ENCODE measurements at regions not wholly inside any gene's neighbourhood (a gene's known extent, or its start where the extent isn't known, plus 50 kb on each side); places are given as distances from the start of the nearest gene placed in this dataset.

- Histone ChIP-seq H3K4me1 (ENCODE audit: control insufficient read depth, extremely low read depth, insufficient read depth, low read length) (no peaks in the 10 kb centered on the region), H4K20me1 (ENCODE audit: control insufficient read depth, extremely low read depth, insufficient read depth, low read length) (no peaks in the 10 kb centered on the region), H3K27ac (ENCODE audit: control insufficient read depth, insufficient read depth, low read length) (no peak overlapping the region), H2AFZ (ENCODE audit: control insufficient read depth, low read length) (no peak overlapping the region), H3K9me3 (ENCODE audit: control insufficient read depth, low read depth, low read length) (no peaks in the 10 kb centered on the region), H3K79me2 (ENCODE audit: control insufficient read depth, insufficient read depth, low read length) (no peaks in the 10 kb centered on the region), H3K4me2 (ENCODE audit: control insufficient read depth, extremely low read depth, insufficient read depth, low read depth, low read length) (no peak overlapping the region), H3K9me1 (ENCODE audit: control insufficient read depth, extremely low read depth, insufficient read depth, low read length) (no peaks in the 10 kb centered on the region), H3K27me3 (ENCODE audit: control insufficient read depth, extremely low read depth, insufficient read depth, low read length) (no peaks in the 10 kb centered on the region), H3K4me3 (ENCODE audit: control insufficient read depth in 2 of 3, extremely low read depth in 1 of 3, insufficient read depth in 2 of 3, low read depth in 1 of 3, low read length in 3 of 3) (no peak overlapping the region), H3K9ac (ENCODE audit: control insufficient read depth, extremely low read depth, insufficient read depth, low read length) (no peak overlapping the region), H3K36me3 (ENCODE audit: control insufficient read depth in 2 of 2, extremely low read depth in 1 of 2, insufficient read depth in 2 of 2, low read length in 2 of 2) (no peaks in the 10 kb centered on the region)
- TF ChIP-seq CTCF (optimal IDR thresholded peaks at IDR 0.05 in 1 of 3, IDR thresholded peaks at IDR 0.05 in 1 of 3, conservative IDR thresholded peaks at IDR 0.05 in 1 of 3; ENCODE audit: extremely low read depth in 1 of 3, insufficient read depth in 2 of 3, low read length in 3 of 3) (no peak), EZH2 (IDR thresholded peaks at IDR 0.05; ENCODE audit: low read length) (no peak)
- DNase-seq (ENCODE audit: low read depth, low spot score) (no peak), FAIRE-seq (no peak)
- dilution Hi-C loops (cut with MboI; ENCODE audit: extremely low pct_ligation_motif_present, low sequenced_read_pairs): no loop called here
Observed at GRCh38 chr4:148654131-148654530, 211.9 kb upstream of the NR3C2 start.

GRCh38 chr4:148653681-148654080, 211.5 kb upstream of the NR3C2 start:
- Histone ChIP-seq H3K36me3 (ENCODE audit: control insufficient read depth in 2 of 2, extremely low read depth in 1 of 2, insufficient read depth in 2 of 2, low read length in 2 of 2) (no peaks in the 10 kb centered on the region), H3K9me1 (ENCODE audit: control insufficient read depth, extremely low read depth, insufficient read depth, low read length) (no peaks in the 10 kb centered on the region), H3K27ac (ENCODE audit: control insufficient read depth, insufficient read depth, low read length) (no peak overlapping the region), H3K4me1 (ENCODE audit: control insufficient read depth, extremely low read depth, insufficient read depth, low read length) (no peaks in the 10 kb centered on the region), H3K9me3 (ENCODE audit: control insufficient read depth, low read depth, low read length) (no peaks in the 10 kb centered on the region), H3K4me3 (ENCODE audit: control insufficient read depth in 2 of 3, extremely low read depth in 1 of 3, insufficient read depth in 2 of 3, low read depth in 1 of 3, low read length in 3 of 3) (no peak overlapping the region), H2AFZ (ENCODE audit: control insufficient read depth, low read length) (no peak overlapping the region), H3K9ac (ENCODE audit: control insufficient read depth, extremely low read depth, insufficient read depth, low read length) (no peak overlapping the region), H3K79me2 (ENCODE audit: control insufficient read depth, insufficient read depth, low read length) (no peaks in the 10 kb centered on the region), H4K20me1 (ENCODE audit: control insufficient read depth, extremely low read depth, insufficient read depth, low read length) (no peaks in the 10 kb centered on the region), H3K4me2 (ENCODE audit: control insufficient read depth, extremely low read depth, insufficient read depth, low read depth, low read length) (no peak overlapping the region), H3K27me3 (ENCODE audit: control insufficient read depth, extremely low read depth, insufficient read depth, low read length) (no peaks in the 10 kb centered on the region)
- no peak for DNase-seq (ENCODE audit: low read depth, low spot score)
- no peak for FAIRE-seq
- dilution Hi-C loops (cut with MboI; ENCODE audit: extremely low pct_ligation_motif_present, low sequenced_read_pairs): no loop called here
- no peak for TF ChIP-seq EZH2 (IDR thresholded peaks at IDR 0.05; ENCODE audit: low read length)
- no peak for TF ChIP-seq CTCF (optimal IDR thresholded peaks at IDR 0.05 in 1 of 3, IDR thresholded peaks at IDR 0.05 in 1 of 3, conservative IDR thresholded peaks at IDR 0.05 in 1 of 3; ENCODE audit: extremely low read depth in 1 of 3, insufficient read depth in 2 of 3, low read length in 3 of 3)
